Breast epithelium (tissue), 3 donors: ENCODE measurements at regions not wholly inside any gene's neighbourhood (a gene's known extent, or its start where the extent isn't known, plus 50 kb on each side); places are given as distances from the start of the nearest gene placed in this dataset.

ENCODE experiments used
- CTCF ChIP-seq, 3 donors: fragments of 450-650 bp; IDR thresholded peaks; one replicate each; pipeline ENCODE4 v1.5.1; 2016 to 2017; ENCODE audit warnings: antibody characterized with exemption in 3 of 3, mild to moderate bottlenecking in 3 of 3, moderate library complexity in 3 of 3
- POLR2A ChIP-seq: fragments of 450-650 bp; IDR thresholded peaks from one replicate; pipeline ENCODE4 v1.6.1; 2016; ENCODE audit warnings: antibody characterized with exemption, mild to moderate bottlenecking, moderate library complexity
- POLR2AphosphoS5 ChIP-seq, 3 donors: sonication (generic); formaldehyde crosslinking; IDR thresholded peaks; one replicate each; pipeline ENCODE4 v1.6.1; 2017; ENCODE audit warnings: antibody characterized with exemption in 3 of 3

- TF ChIP-seq CTCF (IDR thresholded peaks at IDR 0.05), result no peak
- no peak for TF ChIP-seq POLR2A
- no peak for TF ChIP-seq POLR2AphosphoS5 (IDR thresholded peaks at IDR 0.05)
These were observed 120.1 kb downstream of the ABHD5 start for GRCh38 chr3:43810797-43811196.
